ENCODE measurements at regions not wholly inside any gene's neighbourhood (a gene's known extent, or its start where the extent isn't known, plus 50 kb on each side); places are given as distances from the start of the nearest gene placed in this dataset.

GRCh38 chr20:63073738-63074065 lies 66.9 kb upstream of the BHLHE23 start:
- no peak for DNase-seq (ENCODE audit: low spot score)
- ATAC-seq: no peak

- DNase-seq (ENCODE audit: low spot score) (no peak), ATAC-seq (no peak)
Observed at GRCh38 chr20:63072991-63073737, 66.4 kb upstream of the BHLHE23 start.

GRCh38 chr20:63072231-63072791 lies 65.5 kb upstream of the BHLHE23 start:
- ATAC-seq (no peak), DNase-seq (ENCODE audit: low spot score) (no peak)

DNA sequence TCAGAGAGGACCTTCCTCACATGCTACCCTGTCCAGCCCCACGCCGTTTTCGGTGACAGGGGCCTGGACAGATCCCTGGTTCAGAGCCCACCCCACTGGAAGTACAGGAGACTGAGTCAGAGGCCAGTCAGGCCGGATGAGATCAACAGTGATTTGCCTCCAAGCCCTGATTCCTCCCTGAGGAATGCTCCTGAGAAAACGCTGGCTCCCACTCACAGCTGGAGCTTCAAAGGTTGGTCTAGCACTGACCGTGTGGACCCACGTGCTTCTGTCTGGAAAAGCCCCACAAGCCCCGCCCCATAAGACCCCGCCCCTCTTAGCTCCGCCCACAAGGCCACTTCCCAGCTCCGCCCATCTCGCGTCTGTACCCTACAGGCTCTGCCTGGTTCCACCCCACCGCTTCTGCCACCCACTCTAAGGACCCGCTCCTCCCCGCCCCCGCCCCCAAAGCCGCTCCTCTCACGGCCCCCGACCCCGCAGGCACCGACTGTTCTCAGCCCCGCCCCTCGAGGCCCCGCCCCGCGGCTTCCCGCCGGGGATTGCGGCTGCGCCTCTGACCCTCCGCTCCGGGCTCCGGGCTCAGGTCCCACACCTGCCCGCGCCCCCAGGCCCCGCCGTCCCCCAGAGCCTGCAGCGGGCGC lies 64.9 kb upstream of the BHLHE23 start:
- DNase-seq (ENCODE audit: low spot score): no peak

GRCh38 chr20:63070771-63071540 lies 64.2 kb upstream of the BHLHE23 start:
- no peak for ATAC-seq
- DNase-seq (ENCODE audit: low spot score): no peak

More for the DNA sequence above, 64.9 kb upstream of the BHLHE23 start:
- ATAC-seq: no peak

- DNase-seq (ENCODE audit: low spot score): no peak
- ATAC-seq: no peak
Observed at GRCh38 chr20:63070301-63070625, 63.5 kb upstream of the BHLHE23 start.

DNA sequence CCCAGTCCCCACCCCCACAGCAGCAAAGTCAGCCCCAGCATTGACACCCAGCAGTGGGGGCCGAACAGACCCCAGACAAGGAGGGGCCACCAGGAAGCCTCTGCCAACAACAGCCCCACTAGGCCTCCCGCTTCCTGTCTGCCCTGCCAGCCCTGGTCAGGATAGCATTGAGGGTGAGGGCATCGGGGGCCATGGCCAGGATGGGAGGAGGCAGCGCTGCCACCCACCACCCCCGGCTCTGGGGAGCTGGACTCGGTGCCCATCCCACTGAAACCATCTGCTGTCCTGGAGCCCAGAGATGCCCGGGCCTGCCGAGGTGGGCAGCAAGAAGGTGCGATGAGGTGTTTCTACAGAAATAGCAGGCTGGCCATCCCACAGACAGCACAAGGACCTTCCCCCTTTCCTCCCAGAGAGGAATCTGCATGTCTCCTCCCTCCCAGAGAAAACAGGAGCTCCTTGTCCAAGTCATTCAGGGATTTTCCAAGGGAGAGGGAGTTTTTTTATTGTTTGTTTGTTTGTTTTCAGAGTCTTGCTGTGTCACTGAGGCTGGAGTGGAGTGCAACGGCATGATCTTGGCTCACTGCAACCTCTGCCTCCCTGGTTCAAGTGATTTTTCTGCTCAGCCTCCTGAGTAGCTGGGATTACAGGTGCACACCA lies 62.1 kb upstream of the BHLHE23 start:
- ATAC-seq (no peak), DNase-seq (ENCODE audit: low spot score) (no peak)

DNA sequence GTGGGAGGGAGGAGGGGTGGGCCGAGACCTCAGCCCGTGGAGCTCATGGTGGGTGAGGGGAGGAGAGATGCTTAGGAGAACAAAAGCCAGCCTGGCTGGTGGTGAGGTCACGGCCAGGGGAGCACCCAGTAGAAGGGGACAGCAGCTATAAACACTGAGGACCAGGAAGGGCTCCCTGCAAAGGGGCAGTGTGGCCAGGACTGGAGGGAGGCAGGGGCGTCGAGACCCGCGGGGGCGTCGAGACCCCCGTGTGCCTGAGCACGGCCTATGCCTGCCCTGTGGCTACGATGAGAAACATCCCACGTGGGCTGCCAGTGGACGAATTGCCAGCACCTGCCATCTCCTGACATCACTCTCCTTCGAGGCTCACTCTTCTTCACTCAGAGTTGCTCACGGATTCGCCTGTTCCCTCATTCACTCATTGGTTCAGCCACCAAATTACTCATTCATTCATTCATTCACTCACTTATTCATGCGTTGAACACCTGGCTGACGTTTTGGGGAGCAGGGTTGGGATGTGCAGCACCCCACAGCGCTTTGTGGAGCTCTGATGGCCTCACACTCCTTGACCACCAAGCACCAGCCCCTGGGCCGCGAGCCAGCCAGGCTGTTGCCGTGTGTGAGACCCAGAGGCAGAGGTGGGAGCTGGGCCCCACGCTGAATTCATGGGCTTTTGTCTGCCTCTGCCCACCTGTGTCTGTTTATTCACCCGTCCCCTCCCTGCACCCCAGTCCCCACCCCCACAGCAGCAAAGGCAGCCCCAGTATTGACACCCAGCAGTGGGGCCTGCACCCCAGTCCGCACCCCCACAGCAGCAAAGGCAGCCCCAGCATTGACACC lies 61.2 kb upstream of the BHLHE23 start:
- ATAC-seq: no peak
- no peak for DNase-seq (ENCODE audit: low spot score)

DNA sequence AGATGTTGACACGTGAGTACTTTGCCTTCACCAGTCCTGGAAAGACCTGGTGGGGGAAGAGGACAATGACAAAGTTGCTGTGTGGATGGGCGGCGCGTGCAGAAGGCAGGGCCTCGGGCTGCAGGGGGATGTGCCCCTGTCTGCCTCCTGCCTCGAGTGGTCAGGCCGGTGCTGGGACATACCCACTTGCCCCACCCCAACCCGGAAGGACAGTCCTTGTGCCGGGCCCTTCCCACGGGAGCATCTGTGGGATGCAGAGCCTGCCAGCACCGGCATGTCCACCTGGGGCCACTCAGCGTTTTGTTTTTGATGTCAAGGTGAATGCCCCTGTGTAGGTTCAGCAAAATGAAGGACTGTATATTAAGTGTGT lies 60.5 kb upstream of the BHLHE23 start:
- DNase-seq (ENCODE audit: low spot score) (no peak), ATAC-seq (no peak)

- DNase-seq (ENCODE audit: low spot score) (no peak), ATAC-seq (no peak)
Observed at GRCh38 chr20:63066506-63067265, 59.9 kb upstream of the BHLHE23 start.

DNA sequence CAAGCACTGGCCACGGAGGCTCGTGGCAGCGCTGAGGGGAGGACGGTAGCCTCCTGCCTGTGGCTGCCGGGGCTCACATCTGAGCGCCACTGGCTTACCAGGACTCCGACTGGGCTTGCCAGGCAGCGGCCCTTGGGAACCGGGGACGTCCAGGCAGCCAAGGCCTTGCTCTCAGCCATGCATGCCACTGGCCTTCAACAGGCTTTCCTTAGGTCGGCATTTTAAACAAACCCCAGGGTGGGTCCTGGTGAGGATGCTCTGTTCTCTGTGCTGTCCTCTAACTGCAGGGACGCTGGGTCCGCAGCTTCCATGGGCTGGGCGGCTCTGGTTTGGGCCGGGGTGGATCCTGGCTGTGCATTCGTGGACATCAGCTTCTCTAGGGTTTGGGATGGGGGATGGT lies 59.1 kb upstream of the BHLHE23 start:
- DNase-seq (ENCODE audit: low spot score): no peak
- no peak for ATAC-seq

- no peak for ATAC-seq
- no peak for DNase-seq (ENCODE audit: low spot score)
Observed at GRCh38 chr20:63064745-63065711, 58.3 kb upstream of the BHLHE23 start.

- DNase-seq (ENCODE audit: low spot score): peak; percentile 32
- no peak for ATAC-seq
Observed at GRCh38 chr20:63064310-63064709, 57.5 kb upstream of the BHLHE23 start.

GRCh38 chr20:63062188-63063140 lies 55.7 kb upstream of the BHLHE23 start:
- ATAC-seq (no peak), DNase-seq (ENCODE audit: low spot score) (no peak)

DNA sequence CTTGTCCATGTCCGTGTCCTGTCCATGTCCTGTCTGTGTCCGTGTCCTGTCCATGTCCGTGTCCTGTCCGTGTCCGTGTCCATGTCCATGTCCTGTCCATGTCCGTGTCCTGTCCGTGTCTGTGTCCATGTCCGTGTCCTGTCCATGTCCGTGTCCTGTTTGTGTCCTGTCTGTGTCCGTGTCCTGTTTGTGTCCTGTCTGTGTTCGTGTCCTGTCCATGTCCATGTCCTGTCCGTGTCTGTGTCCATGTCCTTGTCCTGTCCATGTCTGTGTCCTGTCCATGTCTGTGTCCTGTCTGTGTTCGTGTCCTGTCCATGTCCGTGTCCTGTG lies 55.0 kb upstream of the BHLHE23 start:
- DNase-seq (ENCODE audit: low spot score): no peak
- ATAC-seq: no peak

- no peak for ATAC-seq
- DNase-seq (ENCODE audit: low spot score): no peak
Observed at GRCh38 chr20:63061051-63061770, 54.4 kb upstream of the BHLHE23 start.

Data from left lobe of liver (tissue), 2 donors.